ENCODE measurements at regions not wholly inside any gene's neighbourhood (a gene's known extent, or its start where the extent isn't known, plus 50 kb on each side); places are given as distances from the start of the nearest gene placed in this dataset.

DNA sequence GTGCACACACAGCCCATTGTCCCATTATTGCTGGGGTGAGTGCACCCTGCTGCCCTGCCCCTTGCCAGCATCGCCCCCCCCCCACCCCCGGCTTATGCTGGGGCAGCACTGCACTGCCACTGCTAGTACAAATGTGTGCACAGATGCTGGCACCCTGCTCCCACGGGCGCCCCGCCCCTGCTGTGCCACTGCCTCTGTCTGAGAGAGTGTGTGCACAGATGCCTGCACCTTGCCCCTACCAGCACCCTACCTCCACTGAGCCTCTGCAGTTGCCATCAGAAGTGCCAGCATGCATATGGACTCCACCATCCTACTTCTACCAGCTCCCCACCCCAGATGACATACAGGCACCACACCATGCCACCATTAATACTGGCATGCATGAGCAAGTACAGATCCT, 454.6 kb upstream of the KHDRBS2 start:
- Histone ChIP-seq H3K4me3 (no peak overlapping the region), H3K27ac (no peak overlapping the region), H3K9me3 (no peaks in the 10 kb centered on the region), H3K27me3 (no peaks in the 10 kb centered on the region), H3K4me1 (no peaks in the 10 kb centered on the region), H3K36me3 (no peaks in the 10 kb centered on the region)
- DNase-seq (ENCODE audit: low spot score in 2 of 2), result no peak
- intact Hi-C loops (cut with DNase I), result no loop called here
- TF ChIP-seq, protein P1, sequence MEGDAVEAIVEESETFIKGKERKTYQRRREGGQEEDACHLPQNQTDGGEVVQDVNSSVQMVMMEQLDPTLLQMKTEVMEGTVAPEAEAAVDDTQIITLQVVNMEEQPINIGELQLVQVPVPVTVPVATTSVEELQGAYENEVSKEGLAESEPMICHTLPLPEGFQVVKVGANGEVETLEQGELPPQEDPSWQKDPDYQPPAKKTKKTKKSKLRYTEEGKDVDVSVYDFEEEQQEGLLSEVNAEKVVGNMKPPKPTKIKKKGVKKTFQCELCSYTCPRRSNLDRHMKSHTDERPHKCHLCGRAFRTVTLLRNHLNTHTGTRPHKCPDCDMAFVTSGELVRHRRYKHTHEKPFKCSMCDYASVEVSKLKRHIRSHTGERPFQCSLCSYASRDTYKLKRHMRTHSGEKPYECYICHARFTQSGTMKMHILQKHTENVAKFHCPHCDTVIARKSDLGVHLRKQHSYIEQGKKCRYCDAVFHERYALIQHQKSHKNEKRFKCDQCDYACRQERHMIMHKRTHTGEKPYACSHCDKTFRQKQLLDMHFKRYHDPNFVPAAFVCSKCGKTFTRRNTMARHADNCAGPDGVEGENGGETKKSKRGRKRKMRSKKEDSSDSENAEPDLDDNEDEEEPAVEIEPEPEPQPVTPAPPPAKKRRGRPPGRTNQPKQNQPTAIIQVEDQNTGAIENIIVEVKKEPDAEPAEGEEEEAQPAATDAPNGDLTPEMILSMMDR (IDR thresholded peaks at IDR 0.05), result no peak

DNA sequence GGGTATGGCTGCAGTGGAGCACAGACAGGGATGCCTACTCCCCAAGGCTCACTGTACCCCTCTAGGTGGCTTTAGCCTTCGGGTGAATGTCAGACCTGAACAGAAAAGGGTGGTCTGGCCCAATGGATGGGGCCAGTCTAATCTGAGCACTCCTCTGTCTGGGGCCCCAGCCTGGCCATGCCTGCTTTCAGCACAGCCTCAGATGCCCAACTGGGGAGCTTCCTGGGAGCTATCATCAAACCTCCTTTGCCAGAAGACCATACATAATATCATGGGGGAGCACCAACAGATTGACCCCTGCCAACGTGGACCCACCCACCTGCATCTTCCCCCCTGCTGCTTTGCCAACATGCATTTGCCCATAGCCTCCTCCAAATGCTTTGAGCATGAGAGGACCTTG, 454.1 kb upstream of the KHDRBS2 start:
- TF ChIP-seq, protein P1 (IDR thresholded peaks at IDR 0.05), result no peak
- no peaks in the 10 kb centered on the region for H3K4me1 ChIP-seq
- H3K27ac ChIP-seq, result no peak overlapping the region
- DNase-seq (ENCODE audit: low spot score in 2 of 2), result no peak
- H3K27me3 ChIP-seq, result no peaks in the 10 kb centered on the region
- intact Hi-C loops (cut with DNase I), result no loop called here
- H3K9me3 ChIP-seq, result no peaks in the 10 kb centered on the region
- H3K4me3 ChIP-seq, result no peak overlapping the region
- no peaks in the 10 kb centered on the region for H3K36me3 ChIP-seq

DNA sequence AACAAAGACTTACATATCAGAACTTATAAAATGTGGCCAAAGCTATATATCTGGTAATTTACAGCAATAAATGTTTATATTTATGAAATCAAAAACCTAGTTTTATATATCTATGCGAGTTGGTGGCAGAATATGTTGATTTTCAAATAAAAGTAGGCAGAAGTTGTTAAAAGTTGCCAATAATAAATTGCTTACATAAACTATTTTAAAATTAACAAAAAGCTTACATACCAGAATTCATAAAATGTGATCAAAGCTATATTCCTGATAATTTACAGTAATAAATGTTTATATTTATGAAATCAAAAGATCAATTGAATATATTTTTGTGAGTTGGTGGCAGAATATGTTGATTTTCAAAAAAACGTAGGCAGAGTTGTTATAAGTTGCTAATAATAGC, 451.8 kb upstream of the KHDRBS2 start:
- no peak overlapping the region for H3K27ac ChIP-seq
- H3K4me1 ChIP-seq, result no peaks in the 10 kb centered on the region
- H3K9me3 ChIP-seq, result no peaks in the 10 kb centered on the region
- no peaks in the 10 kb centered on the region for H3K36me3 ChIP-seq
- intact Hi-C loops (cut with DNase I), result no loop called here
- no peak for DNase-seq (ENCODE audit: low spot score in 2 of 2)
- TF ChIP-seq, protein P1 (IDR thresholded peaks at IDR 0.05), result no peak
- H3K27me3 ChIP-seq, result no peaks in the 10 kb centered on the region
- no peak overlapping the region for H3K4me3 ChIP-seq

DNA sequence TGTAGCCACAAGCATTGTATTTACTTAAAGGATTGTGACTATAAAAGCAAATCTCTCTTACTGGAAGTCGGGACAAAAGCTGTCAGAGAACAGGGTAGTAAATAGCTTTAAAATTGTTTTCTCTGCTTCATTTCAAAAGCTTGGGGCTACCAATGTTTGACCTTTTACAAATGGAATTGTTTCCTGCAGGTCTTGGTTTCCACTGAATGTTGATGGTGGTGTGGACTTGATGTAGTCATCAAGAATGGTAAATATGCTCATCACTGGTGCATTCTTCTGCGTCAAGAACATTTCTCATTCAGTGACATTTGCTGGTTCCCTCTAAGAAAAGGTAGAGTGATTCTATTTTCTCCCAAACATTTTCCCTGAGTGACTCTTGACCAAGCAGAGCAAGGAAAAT, 435.4 kb upstream of the KHDRBS2 start:
- no peaks in the 10 kb centered on the region for H3K27me3 ChIP-seq
- intact Hi-C loops (cut with DNase I), result no loop called here
- H3K36me3 ChIP-seq, result no peaks in the 10 kb centered on the region
- no peaks in the 10 kb centered on the region for H3K9me3 ChIP-seq
- H3K4me1 ChIP-seq, result no peaks in the 10 kb centered on the region
- DNase-seq (ENCODE audit: low spot score in 2 of 2), result no peak
- TF ChIP-seq, protein P1 (IDR thresholded peaks at IDR 0.05), result no peak
- no peak overlapping the region for H3K4me3 ChIP-seq
- H3K27ac ChIP-seq, result no peak overlapping the region

DNA sequence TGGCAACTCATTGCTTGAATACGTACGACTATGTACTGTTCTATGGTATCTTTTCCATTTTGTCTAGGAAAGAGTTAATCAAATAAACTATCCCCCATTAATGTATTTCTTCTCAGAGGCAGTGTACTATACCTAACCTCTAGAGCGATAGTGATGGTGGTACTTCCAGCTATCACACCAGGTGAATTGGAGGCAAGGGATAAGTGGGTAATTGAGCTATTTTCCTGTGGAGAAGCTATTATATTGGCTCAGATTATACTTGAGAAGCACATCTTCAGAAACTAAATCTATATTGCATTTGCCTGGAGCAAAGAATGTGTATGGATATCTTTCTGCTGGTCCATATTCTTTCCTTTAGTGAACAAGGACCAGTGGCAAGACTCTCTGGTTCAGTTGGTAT, 430.7 kb upstream of the KHDRBS2 start:
- H3K27ac ChIP-seq, result no peak overlapping the region
- no peak overlapping the region for H3K4me3 ChIP-seq
- H3K27me3 ChIP-seq, result no peaks in the 10 kb centered on the region
- no peaks in the 10 kb centered on the region for H3K4me1 ChIP-seq
- no peaks in the 10 kb centered on the region for H3K36me3 ChIP-seq
- TF ChIP-seq, protein P1 (IDR thresholded peaks at IDR 0.05), result no peak
- intact Hi-C loops (cut with DNase I), result no loop called here
- no peaks in the 10 kb centered on the region for H3K9me3 ChIP-seq
- no peak for DNase-seq (ENCODE audit: low spot score in 2 of 2)

DNA sequence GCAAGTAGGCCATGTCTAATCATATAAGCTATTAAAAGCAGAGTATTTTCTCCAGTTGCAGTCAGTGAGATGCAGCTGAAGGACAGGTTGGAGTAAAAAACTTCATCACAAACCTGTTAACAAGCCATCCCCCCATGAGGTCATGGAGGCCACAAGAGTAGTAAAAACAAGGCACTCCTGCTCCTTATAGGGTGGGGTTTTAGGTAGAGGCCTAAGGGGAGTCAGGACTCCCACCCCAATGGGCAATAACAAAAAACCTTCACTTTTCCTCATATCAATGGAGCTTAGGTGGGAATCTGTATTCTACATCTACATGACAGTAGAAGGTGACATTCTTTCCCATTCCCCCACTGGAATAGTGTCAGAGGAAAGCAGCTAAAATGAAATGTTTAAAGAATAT, 428.1 kb upstream of the KHDRBS2 start:
- intact Hi-C loops (cut with DNase I), result no loop called here
- TF ChIP-seq, protein P1 (IDR thresholded peaks at IDR 0.05), result no peak
- no peak for DNase-seq (ENCODE audit: low spot score in 2 of 2)
- no peaks in the 10 kb centered on the region for H3K36me3 ChIP-seq
- H3K27me3 ChIP-seq, result no peaks in the 10 kb centered on the region
- H3K9me3 ChIP-seq, result no peaks in the 10 kb centered on the region
- H3K4me3 ChIP-seq, result no peak overlapping the region
- no peak overlapping the region for H3K27ac ChIP-seq
- no peaks in the 10 kb centered on the region for H3K4me1 ChIP-seq

Measured in ascending aorta (tissue), 2 donors.